Parathyroid adenoma (tissue), 2 donors: ENCODE measurements at regions not wholly inside any gene's neighbourhood (a gene's known extent, or its start where the extent isn't known, plus 50 kb on each side); places are given as distances from the start of the nearest gene placed in this dataset.

Experiments used
- H2AFZ ChIP-seq: fragments of 300-600 bp; sonication (generic); one replicate; pipeline ENCODE4 v1.7.0; 2017; ENCODE audit warnings: antibody characterized with exemption, mild to moderate bottlenecking
- H3K27ac ChIP-seq: fragments of 300-600 bp; sonication (generic); one replicate; pipeline ENCODE4 v1.7.0; 2017
- H3K27me3 ChIP-seq: fragments of 300-600 bp; sonication (generic); one replicate; pipeline ENCODE4 v1.7.0; 2017; ENCODE audit warnings: low read length; ENCODE audit not compliant: control insufficient read depth, insufficient read depth
- H3K36me3 ChIP-seq: fragments of 300-600 bp; sonication (generic); one replicate; pipeline ENCODE4 v1.7.0; 2017; ENCODE audit warnings: low read length; ENCODE audit not compliant: control insufficient read depth, insufficient read depth
- H3K4me1 ChIP-seq: fragments of 300-600 bp; sonication (generic); one replicate; pipeline ENCODE4 v1.7.0; 2017; ENCODE audit warnings: control low read depth
- H3K4me2 ChIP-seq: fragments of 300-600 bp; sonication (generic); one replicate; pipeline ENCODE4 v1.7.0; 2017; ENCODE audit warnings: low read length
- H3K4me3 ChIP-seq: fragments of 300-600 bp; sonication (generic); one replicate; pipeline ENCODE4 v1.7.0; 2017; ENCODE audit warnings: low read depth, low read length
- H3K79me2 ChIP-seq: fragments of 300-600 bp; sonication (generic); one replicate; pipeline ENCODE4 v1.7.0; 2017; ENCODE audit warnings: control low read depth
- H3K9ac ChIP-seq: fragments of 300-600 bp; sonication (generic); one replicate; pipeline ENCODE4 v1.7.0; 2017; ENCODE audit warnings: mild to moderate bottlenecking
- H3K9me3 ChIP-seq: fragments of 300-600 bp; sonication (generic); one replicate; pipeline ENCODE4 v1.7.0; 2017; ENCODE audit warnings: low read length; ENCODE audit not compliant: control insufficient read depth
- CTCF ChIP-seq: fragments of 300-600 bp; sonication (generic); IDR thresholded peaks from one replicate; pipeline ENCODE4 v1.7.0; 2017; ENCODE audit warnings: antibody characterized with exemption, mild to moderate bottlenecking
- donor health status: primary hyperparathyroidism.

- no peak for TF ChIP-seq CTCF
- Histone ChIP-seq H2AFZ (no peak overlapping the region), H3K27me3 (no peaks in the 10 kb centered on the region), H3K9ac (no peak overlapping the region), H3K36me3 (no peaks in the 10 kb centered on the region), H3K9me3 (no peaks in the 10 kb centered on the region), H3K79me2 (no peaks in the 10 kb centered on the region), H3K4me1 (no peaks in the 10 kb centered on the region), H3K4me3 (no peak overlapping the region), H3K27ac (no peak overlapping the region), H3K4me2 (no peak overlapping the region)
These were observed 75.0 kb downstream of the RWDD3 start for GRCh38 chr1:95309031-95309471.

- Histone ChIP-seq H3K4me3 (no peak overlapping the region), H3K27me3 (no peaks in the 10 kb centered on the region), H3K4me2 (no peak overlapping the region), H3K4me1 (no peaks in the 10 kb centered on the region), H2AFZ (no peak overlapping the region), H3K36me3 (no peaks in the 10 kb centered on the region), H3K9ac (no peak overlapping the region), H3K79me2 (no peaks in the 10 kb centered on the region), H3K27ac (no peak overlapping the region), H3K9me3 (no peaks in the 10 kb centered on the region)
- no peak for TF ChIP-seq CTCF
These were observed 77.0 kb downstream of the RWDD3 start for GRCh38 chr1:95311014-95311413.

GRCh38 chr1:95311762-95312161, 77.8 kb downstream of the RWDD3 start:
- Histone ChIP-seq H3K4me2 (no peak overlapping the region), H3K9ac (no peak overlapping the region), H3K9me3 (no peaks in the 10 kb centered on the region), H3K4me1 (no peaks in the 10 kb centered on the region), H3K27me3 (no peaks in the 10 kb centered on the region), H3K4me3 (no peak overlapping the region), H3K79me2 (no peaks in the 10 kb centered on the region), H3K27ac (no peak overlapping the region), H3K36me3 (no peaks in the 10 kb centered on the region), H2AFZ (no peak overlapping the region)
- no peak for TF ChIP-seq CTCF

GRCh38 chr1:95312181-95312580, 78.2 kb downstream of the RWDD3 start:
- H2AFZ ChIP-seq, result no peak overlapping the region
- no peak overlapping the region for H3K9ac ChIP-seq
- no peak for TF ChIP-seq CTCF
- H3K4me3 ChIP-seq, result no peak overlapping the region
- no peaks in the 10 kb centered on the region for H3K36me3 ChIP-seq
- H3K4me2 ChIP-seq, result no peak overlapping the region
- no peaks in the 10 kb centered on the region for H3K4me1 ChIP-seq
- H3K27ac ChIP-seq, result no peak overlapping the region
- no peaks in the 10 kb centered on the region for H3K27me3 ChIP-seq
- no peaks in the 10 kb centered on the region for H3K79me2 ChIP-seq
- no peaks in the 10 kb centered on the region for H3K9me3 ChIP-seq

GRCh38 chr1:95313527-95313926, 79.5 kb downstream of the RWDD3 start:
- H3K9ac ChIP-seq, result no peak overlapping the region
- H3K36me3 ChIP-seq, result no peaks in the 10 kb centered on the region
- H3K4me2 ChIP-seq, result no peak overlapping the region
- TF ChIP-seq CTCF, result no peak
- no peak overlapping the region for H3K27ac ChIP-seq
- H3K4me1 ChIP-seq, result no peaks in the 10 kb centered on the region
- no peak overlapping the region for H2AFZ ChIP-seq
- no peaks in the 10 kb centered on the region for H3K27me3 ChIP-seq
- no peaks in the 10 kb centered on the region for H3K79me2 ChIP-seq
- H3K4me3 ChIP-seq, result no peak overlapping the region
- H3K9me3 ChIP-seq, result no peaks in the 10 kb centered on the region
